ENCODE measurements at regions not wholly inside any gene's neighbourhood (a gene's known extent, or its start where the extent isn't known, plus 50 kb on each side); places are given as distances from the start of the nearest gene placed in this dataset.

GRCh38 chr2:221087779-221088178 lies 484.3 kb downstream of the EPHA4 start:
- Histone ChIP-seq H4K20me1 (ENCODE audit: control insufficient read depth, insufficient read depth, low read depth, low read length) (no peaks in the 10 kb centered on the region), H3K4me3 (ENCODE audit: low read length) (no peak overlapping the region), H3K27ac (ENCODE audit: low read depth, low read length) (no peak overlapping the region), H3K4me1 (ENCODE audit: control insufficient read depth, low read length) (no peaks in the 10 kb centered on the region), H3K79me2 (ENCODE audit: control insufficient read depth, low read length) (no peaks in the 10 kb centered on the region), H3K4me2 (ENCODE audit: low read length) (no peak overlapping the region), H3K9me3 (ENCODE audit: control insufficient read depth, insufficient read depth, low read length) (no peaks in the 10 kb centered on the region), H3K9me2 (replicated peaks; ENCODE audit: control insufficient read depth, low read length) (no peaks in the 10 kb centered on the region), H3K27me3 (ENCODE audit: control insufficient read depth, low read length) (no peaks in the 10 kb centered on the region), H3F3A (ENCODE audit: control insufficient read depth, insufficient read depth) (no peaks in the 10 kb centered on the region), H3K36me3 (ENCODE audit: control insufficient read depth, low read length) (no peaks in the 10 kb centered on the region)
- no peak for TF ChIP-seq CTCF (IDR thresholded peaks at IDR 0.05; ENCODE audit: low read depth, low read length, poor library complexity, severe bottlenecking)
- no peak for TF ChIP-seq EZH2phosphoT487 (IDR thresholded peaks at IDR 0.05; ENCODE audit: borderline replicate concordance, low read length)

- no peaks in the 10 kb centered on the region for H3K4me1 ChIP-seq (ENCODE audit: control insufficient read depth, low read length)
- H3K4me2 ChIP-seq (ENCODE audit: low read length), result no peak overlapping the region
- TF ChIP-seq EZH2phosphoT487 (IDR thresholded peaks at IDR 0.05; ENCODE audit: borderline replicate concordance, low read length), result no peak
- no peak for TF ChIP-seq CTCF (IDR thresholded peaks at IDR 0.05; ENCODE audit: low read depth, low read length, poor library complexity, severe bottlenecking)
- H4K20me1 ChIP-seq (ENCODE audit: control insufficient read depth, insufficient read depth, low read depth, low read length), result no peaks in the 10 kb centered on the region
- no peaks in the 10 kb centered on the region for H3K9me2 ChIP-seq (replicated peaks; ENCODE audit: control insufficient read depth, low read length)
- H3K27me3 ChIP-seq (ENCODE audit: control insufficient read depth, low read length), result no peaks in the 10 kb centered on the region
- no peaks in the 10 kb centered on the region for H3K79me2 ChIP-seq (ENCODE audit: control insufficient read depth, low read length)
- H3K27ac ChIP-seq (ENCODE audit: low read depth, low read length), result no peak overlapping the region
- no peaks in the 10 kb centered on the region for H3F3A ChIP-seq (ENCODE audit: control insufficient read depth, insufficient read depth)
- H3K36me3 ChIP-seq (ENCODE audit: control insufficient read depth, low read length), result no peaks in the 10 kb centered on the region
- no peaks in the 10 kb centered on the region for H3K9me3 ChIP-seq (ENCODE audit: control insufficient read depth, insufficient read depth, low read length)
- H3K4me3 ChIP-seq (ENCODE audit: low read length), result no peak overlapping the region
Observed at GRCh38 chr2:221088506-221088905, 483.6 kb downstream of the EPHA4 start.

- no peaks in the 10 kb centered on the region for H3K9me2 ChIP-seq (replicated peaks; ENCODE audit: control insufficient read depth, low read length)
- H3K4me2 ChIP-seq (ENCODE audit: low read length), result no peak overlapping the region
- H3F3A ChIP-seq (ENCODE audit: control insufficient read depth, insufficient read depth), result no peaks in the 10 kb centered on the region
- H3K27me3 ChIP-seq (ENCODE audit: control insufficient read depth, low read length), result no peaks in the 10 kb centered on the region
- no peaks in the 10 kb centered on the region for H3K9me3 ChIP-seq (ENCODE audit: control insufficient read depth, insufficient read depth, low read length)
- no peak overlapping the region for H3K4me3 ChIP-seq (ENCODE audit: low read length)
- no peaks in the 10 kb centered on the region for H3K4me1 ChIP-seq (ENCODE audit: control insufficient read depth, low read length)
- no peaks in the 10 kb centered on the region for H3K36me3 ChIP-seq (ENCODE audit: control insufficient read depth, low read length)
- H4K20me1 ChIP-seq (ENCODE audit: control insufficient read depth, insufficient read depth, low read depth, low read length), result no peaks in the 10 kb centered on the region
- H3K27ac ChIP-seq (ENCODE audit: low read depth, low read length), result no peak overlapping the region
- TF ChIP-seq EZH2phosphoT487 (IDR thresholded peaks at IDR 0.05; ENCODE audit: borderline replicate concordance, low read length) (no peak), CTCF (IDR thresholded peaks at IDR 0.05; ENCODE audit: low read depth, low read length, poor library complexity, severe bottlenecking) (no peak)
- no peaks in the 10 kb centered on the region for H3K79me2 ChIP-seq (ENCODE audit: control insufficient read depth, low read length)
Observed at GRCh38 chr2:221095356-221095755, 476.7 kb downstream of the EPHA4 start.
